IgD-negative memory B cell (primary cell): ENCODE measurements at regions not wholly inside any gene's neighbourhood (a gene's known extent, or its start where the extent isn't known, plus 50 kb on each side); places are given as distances from the start of the nearest gene placed in this dataset.
A peak's percentile ranks its signal among the peaks of the same experiment; 100 is the strongest.

Experiments
- H3K27ac Mint-ChIP-seq, 3 donors: one replicate each; pipeline ENCODE4 v1.8.0; 2020 to 2022; ENCODE audit warnings: mild to moderate bottlenecking in 3 of 3, mixed read lengths in 3 of 3, moderate library complexity in 1 of 3
- H3K27me3 Mint-ChIP-seq: one replicate; pipeline ENCODE4 v1.8.0; 2021; ENCODE audit warnings: mixed read lengths
- H3K36me3 Mint-ChIP-seq: one replicate; pipeline ENCODE4 v1.8.0; 2020; ENCODE audit warnings: mild to moderate bottlenecking, mixed read lengths
- H3K4me1 Mint-ChIP-seq, 3 donors: one replicate each; pipeline ENCODE4 v1.8.0; 2020 to 2022; ENCODE audit warnings: mixed read lengths in 3 of 3, mild to moderate bottlenecking in 1 of 3
- H3K4me3 Mint-ChIP-seq, 4 donors: one replicate each; pipeline ENCODE4 v1.8.0; 2020 to 2022; ENCODE audit warnings: mild to moderate bottlenecking in 4 of 4, mixed read lengths in 4 of 4, moderate library complexity in 3 of 4
- H3K9me3 Mint-ChIP-seq, 3 donors: one replicate each; pipeline ENCODE4 v1.8.0; 2020 to 2021; ENCODE audit warnings: mixed read lengths in 3 of 3, mild to moderate bottlenecking in 1 of 3

DNA sequence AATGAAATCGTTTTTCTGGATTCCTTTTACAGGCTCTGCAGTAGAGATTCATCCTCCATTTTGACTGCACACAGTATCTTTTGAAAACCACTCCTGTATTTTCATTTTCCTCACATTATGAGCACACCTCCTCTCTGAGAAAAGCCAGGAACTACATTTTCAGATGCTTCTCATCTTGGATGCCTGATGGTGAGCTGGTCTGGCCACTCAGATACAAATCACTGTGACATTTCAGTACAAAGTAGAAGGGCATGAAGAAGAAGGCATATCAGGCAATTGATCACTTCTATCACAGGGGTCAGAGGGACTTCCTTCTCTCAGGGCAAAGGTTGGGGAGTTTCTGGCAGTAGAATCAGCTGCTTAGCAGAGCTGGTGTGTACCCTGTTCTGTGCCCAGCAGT lies 192.0 kb upstream of the POM121L12 start:
- Mint-ChIP-seq H3K27ac (no peak overlapping the region), H3K4me3 (peak overlapping the region in 1 of 4 donors; percentile 56), H3K27me3 (no peaks in the 10 kb centered on the region), H3K4me1 (no peaks in the 10 kb centered on the region), H3K36me3 (peaks cover 1% of the 10 kb centered on the region), H3K9me3 (peaks cover 2 to 18% (median 3%) of the 10 kb centered on the region in 3 donors)

DNA sequence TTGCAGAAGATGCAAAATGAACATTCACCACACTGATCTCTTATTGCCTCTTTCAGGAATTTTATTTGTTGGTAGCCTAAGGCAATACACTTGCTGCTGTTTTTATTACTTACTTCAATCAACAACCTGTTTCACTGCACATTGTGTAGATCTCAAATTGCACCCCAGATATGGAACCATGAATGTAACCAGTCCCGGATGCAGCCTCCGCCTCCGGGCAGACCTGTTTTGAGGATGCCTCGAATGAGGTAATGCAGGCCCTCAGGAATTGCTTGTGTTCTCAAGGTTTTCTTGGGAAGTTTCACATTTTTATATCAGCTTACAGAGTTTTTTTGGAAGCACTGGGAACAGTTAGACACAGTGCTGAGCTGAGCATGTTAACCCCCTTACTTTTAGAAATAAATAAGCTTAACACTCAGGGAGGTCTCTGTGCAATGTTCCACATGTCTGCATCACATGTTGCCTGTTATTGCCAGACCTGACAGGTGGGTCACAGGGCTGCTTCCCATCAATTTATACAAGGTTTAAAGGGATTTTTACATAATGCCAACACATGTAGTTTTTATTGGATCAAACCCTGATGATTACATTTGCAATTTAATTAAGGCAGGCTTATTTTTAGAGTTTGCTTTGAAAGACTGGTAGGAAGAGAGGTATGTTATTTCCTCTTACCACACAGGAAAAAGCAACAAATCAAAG lies 193.1 kb upstream of the POM121L12 start:
- Mint-ChIP-seq H3K27me3 (no peaks in the 10 kb centered on the region), H3K4me1 (peaks cover 0 to 2% (median 0%) of the 10 kb centered on the region in 3 donors), H3K4me3 (no peak overlapping the region), H3K36me3 (peaks cover 1% of the 10 kb centered on the region), H3K9me3 (peaks cover 2 to 18% (median 7%) of the 10 kb centered on the region in 3 donors), H3K27ac (no peak overlapping the region)

DNA sequence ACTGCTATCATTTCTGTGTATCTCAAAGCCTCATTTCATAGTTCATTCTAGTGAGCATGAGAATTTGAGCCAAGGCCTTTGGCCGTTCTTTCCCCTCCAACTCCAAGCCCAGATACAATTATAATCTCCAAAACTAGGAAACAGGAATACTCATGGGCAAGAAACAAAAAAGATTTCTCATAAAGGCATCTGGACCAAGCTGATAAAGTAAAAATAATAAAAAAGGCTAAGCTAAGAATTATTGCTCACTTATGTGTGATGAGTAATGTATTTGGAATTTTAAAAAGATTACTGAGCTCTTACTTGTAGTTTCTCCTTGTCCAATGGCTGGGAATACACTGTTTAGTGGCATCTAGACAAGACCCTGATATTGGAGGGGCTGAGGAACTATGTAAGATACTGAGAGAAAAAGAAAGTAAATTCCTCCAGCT lies 196.4 kb upstream of the POM121L12 start:
- no peaks in the 10 kb centered on the region for H3K36me3 Mint-ChIP-seq
- no peaks in the 10 kb centered on the region for H3K27me3 Mint-ChIP-seq
- H3K4me3 Mint-ChIP-seq = peak overlapping the region in 1 of 4 donors; percentile 27
- peaks cover 2 to 19% (median 7%) of the 10 kb centered on the region in 3 donors for H3K9me3 Mint-ChIP-seq
- peaks cover 0 to 2% (median 0%) of the 10 kb centered on the region in 3 donors for H3K4me1 Mint-ChIP-seq
- H3K27ac Mint-ChIP-seq = no peak overlapping the region

DNA sequence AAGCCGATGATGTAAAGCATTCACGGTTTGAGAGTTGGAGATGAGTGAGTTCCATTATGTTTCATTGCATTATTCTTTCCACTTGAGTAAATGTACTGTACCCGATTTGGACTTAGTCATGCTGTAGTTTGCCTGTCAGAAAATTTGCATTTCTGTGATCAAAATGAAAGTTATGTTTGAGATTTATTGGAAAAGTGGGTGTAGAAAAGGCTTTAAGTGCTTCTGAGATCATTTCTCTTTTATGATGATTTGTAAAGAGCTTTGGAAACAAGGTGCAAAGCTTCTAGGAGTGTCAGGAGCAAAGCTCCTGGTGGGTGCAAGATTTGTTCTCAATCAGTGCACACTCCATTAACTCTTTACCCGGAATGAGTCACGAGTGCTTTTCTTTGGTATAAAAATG lies 204.1 kb upstream of the POM121L12 start:
- H3K36me3 Mint-ChIP-seq = no peaks in the 10 kb centered on the region
- no peak overlapping the region for H3K4me3 Mint-ChIP-seq
- H3K9me3 Mint-ChIP-seq = peaks cover 3 to 21% (median 4%) of the 10 kb centered on the region in 3 donors
- H3K27ac Mint-ChIP-seq = no peak overlapping the region
- H3K4me1 Mint-ChIP-seq = no peaks in the 10 kb centered on the region
- H3K27me3 Mint-ChIP-seq = no peaks in the 10 kb centered on the region

DNA sequence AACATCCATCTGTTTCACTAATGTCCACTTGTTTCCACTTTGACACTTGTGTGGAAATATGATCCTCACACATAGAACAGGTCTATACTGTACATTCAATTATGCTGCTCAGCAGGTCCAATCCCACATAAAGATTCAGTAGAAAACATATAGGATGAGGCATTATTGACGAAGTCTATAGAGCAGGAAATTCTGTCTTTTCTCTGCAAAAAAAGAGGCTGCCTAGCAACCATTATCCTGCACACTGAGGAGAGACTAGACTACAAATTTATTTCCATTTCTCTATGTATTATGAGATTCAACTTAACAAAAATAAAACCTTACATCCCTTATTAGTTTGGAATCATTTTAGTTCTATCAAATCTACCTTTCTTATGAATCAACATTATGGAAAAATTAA lies 204.6 kb upstream of the POM121L12 start:
- H3K4me3 Mint-ChIP-seq = no peak overlapping the region
- H3K9me3 Mint-ChIP-seq = peaks cover 3 to 24% (median 4%) of the 10 kb centered on the region in 3 donors
- H3K27me3 Mint-ChIP-seq = no peaks in the 10 kb centered on the region
- H3K4me1 Mint-ChIP-seq = no peaks in the 10 kb centered on the region
- H3K27ac Mint-ChIP-seq = no peak overlapping the region
- H3K36me3 Mint-ChIP-seq = no peaks in the 10 kb centered on the region

DNA sequence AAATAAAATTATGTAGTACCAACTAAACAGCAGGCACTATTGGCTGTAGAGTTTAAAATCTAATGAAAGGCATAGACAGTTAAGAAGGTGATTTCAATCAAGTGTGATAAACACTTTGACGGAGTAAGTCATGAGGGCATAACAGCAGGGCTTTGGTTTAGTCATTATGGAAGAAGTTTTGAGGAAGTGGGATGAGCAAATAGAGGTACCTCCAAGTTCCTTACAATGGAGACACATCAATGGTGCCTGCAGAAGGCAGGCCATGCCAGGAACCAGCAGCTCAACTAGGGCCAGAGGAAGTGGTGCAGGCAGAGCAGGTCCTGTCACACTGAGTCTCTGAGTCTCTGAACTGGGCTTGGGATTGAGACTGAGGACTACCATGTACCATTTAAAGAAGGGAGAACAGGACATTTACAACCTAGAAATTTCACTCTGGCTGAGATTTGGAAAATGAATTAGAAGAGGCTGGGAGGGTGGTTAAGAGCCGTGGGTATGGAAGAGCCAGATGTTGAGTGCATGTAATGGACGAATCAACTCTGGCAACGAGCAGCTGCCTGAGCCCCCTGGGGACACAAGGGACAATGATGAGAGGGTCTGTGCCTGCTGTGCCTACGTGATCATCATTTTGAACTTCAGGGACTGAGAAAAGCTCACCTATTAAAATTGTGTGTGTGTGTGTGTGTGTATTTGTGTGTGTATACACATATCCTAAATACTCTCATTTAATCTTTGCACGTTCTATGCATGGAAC lies 208.7 kb upstream of the POM121L12 start:
- H3K36me3 Mint-ChIP-seq = no peaks in the 10 kb centered on the region
- H3K27ac Mint-ChIP-seq = no peak overlapping the region
- H3K4me3 Mint-ChIP-seq = peak overlapping the region in 1 of 4 donors; percentile 42
- H3K27me3 Mint-ChIP-seq = no peaks in the 10 kb centered on the region
- H3K9me3 Mint-ChIP-seq = peaks cover 8 to 38% (median 9%) of the 10 kb centered on the region in 3 donors
- no peaks in the 10 kb centered on the region for H3K4me1 Mint-ChIP-seq

DNA sequence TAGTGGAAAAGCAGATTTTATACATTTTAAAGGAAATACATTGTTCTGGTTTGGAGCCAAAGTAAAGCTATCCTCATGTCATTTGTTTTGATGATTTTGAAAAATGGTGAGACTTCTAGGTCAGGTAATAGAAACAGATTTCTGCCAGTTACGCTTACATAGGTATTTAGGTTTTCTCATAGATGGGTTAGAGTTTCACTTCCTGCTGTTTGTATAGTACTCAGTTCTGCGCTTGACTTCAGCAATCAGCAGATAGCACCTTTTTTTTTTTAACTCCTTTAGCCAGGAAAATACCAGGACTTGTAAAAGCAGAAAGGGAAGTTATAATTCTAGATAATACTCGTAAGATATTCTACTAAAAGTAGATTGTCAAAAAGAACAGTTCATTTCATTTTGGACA lies 209.8 kb upstream of the POM121L12 start:
- H3K9me3 Mint-ChIP-seq = peaks cover 8 to 38% (median 9%) of the 10 kb centered on the region in 3 donors
- no peaks in the 10 kb centered on the region for H3K4me1 Mint-ChIP-seq
- H3K27me3 Mint-ChIP-seq = no peaks in the 10 kb centered on the region
- H3K36me3 Mint-ChIP-seq = no peaks in the 10 kb centered on the region
- H3K27ac Mint-ChIP-seq = no peak overlapping the region
- H3K4me3 Mint-ChIP-seq = no peak overlapping the region

DNA sequence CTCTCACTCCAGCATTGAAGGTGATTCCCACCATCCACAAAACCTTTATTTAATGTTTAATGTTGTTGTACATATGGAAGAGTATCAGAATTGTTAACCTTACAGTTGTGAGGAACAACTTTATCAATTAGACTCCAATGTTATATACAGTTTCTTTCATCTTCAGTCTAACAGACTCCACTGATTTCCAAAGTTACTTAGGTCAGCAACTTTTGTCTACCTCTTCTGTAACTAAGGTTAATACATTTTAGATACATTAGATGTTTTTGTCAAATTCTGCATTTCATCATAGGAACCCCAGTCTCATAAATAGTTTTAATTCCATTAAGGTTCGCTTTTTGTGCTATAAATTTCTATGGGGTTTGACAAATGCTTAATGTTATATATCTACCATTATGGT lies 223.9 kb upstream of the POM121L12 start:
- peaks cover 2 to 15% (median 10%) of the 10 kb centered on the region in 3 donors for H3K9me3 Mint-ChIP-seq
- H3K4me1 Mint-ChIP-seq = no peaks in the 10 kb centered on the region
- no peaks in the 10 kb centered on the region for H3K27me3 Mint-ChIP-seq
- H3K27ac Mint-ChIP-seq = no peak overlapping the region
- H3K36me3 Mint-ChIP-seq = no peaks in the 10 kb centered on the region
- H3K4me3 Mint-ChIP-seq = no peak overlapping the region

DNA sequence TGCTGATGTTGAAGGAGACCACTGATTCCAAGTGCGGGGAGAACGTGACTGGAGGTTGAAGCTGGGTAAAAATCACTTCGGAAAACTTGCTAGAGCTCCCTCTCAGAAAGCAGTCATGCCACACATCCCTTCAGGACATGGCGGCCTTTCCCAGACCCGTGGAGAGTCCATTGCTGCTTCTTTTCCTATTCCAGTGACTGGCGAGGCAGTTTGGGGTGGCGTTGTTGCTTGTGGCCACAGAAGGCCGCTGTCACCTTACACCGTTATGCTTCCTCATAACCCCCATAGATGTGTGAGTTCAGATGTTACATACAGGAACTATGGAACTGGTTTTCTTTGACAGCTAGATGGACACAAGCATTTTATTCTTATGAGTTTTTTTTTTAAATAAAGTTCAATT lies 235.6 kb upstream of the POM121L12 start:
- Mint-ChIP-seq H3K4me1 (no peaks in the 10 kb centered on the region), H3K27ac (no peak overlapping the region), H3K36me3 (no peaks in the 10 kb centered on the region), H3K9me3 (peaks cover 3 to 18% (median 12%) of the 10 kb centered on the region in 3 donors), H3K4me3 (no peak overlapping the region), H3K27me3 (no peaks in the 10 kb centered on the region)

DNA sequence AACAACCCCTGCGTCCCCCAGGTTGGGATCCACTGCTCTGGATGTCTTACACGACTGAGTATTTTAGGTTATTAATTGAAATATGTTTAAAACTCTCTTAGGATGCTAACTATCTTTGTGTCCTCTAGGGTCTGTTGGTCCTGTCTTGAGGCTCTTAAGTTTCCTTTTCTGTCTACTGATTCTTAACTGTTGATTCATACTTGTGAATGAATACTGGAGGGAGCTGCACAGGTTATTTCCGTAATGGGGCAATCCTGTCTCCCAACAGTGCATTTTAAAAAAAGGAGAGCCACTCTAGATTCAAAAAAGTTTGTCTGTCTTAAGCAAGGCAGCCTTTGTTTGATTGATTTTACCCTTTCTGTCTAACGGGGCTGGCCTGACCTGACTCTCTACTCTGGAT lies 237.6 kb upstream of the POM121L12 start:
- no peak overlapping the region for H3K4me3 Mint-ChIP-seq
- no peaks in the 10 kb centered on the region for H3K36me3 Mint-ChIP-seq
- no peak overlapping the region for H3K27ac Mint-ChIP-seq
- H3K27me3 Mint-ChIP-seq = no peaks in the 10 kb centered on the region
- no peaks in the 10 kb centered on the region for H3K4me1 Mint-ChIP-seq
- peaks cover 4 to 13% (median 12%) of the 10 kb centered on the region in 3 donors for H3K9me3 Mint-ChIP-seq

DNA sequence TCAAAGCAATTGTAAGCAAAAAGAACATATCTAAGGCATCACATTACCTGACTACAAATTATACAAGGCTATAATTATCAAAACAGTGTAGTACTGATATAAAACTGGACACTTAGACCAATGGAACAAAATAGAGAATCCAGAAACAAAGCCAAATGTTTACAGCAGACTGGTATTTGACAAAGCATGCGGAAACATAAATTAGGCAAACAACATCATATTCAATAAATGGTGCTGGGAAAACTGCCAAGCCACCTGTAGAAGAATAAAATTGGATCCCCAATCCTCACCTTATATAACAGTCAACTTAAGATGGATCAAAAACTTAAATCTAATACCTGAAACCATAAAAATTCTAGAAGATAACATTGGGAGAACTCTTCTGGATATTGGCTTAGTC lies 240.8 kb upstream of the POM121L12 start:
- Mint-ChIP-seq H3K27me3 (no peaks in the 10 kb centered on the region), H3K27ac (no peak overlapping the region), H3K9me3 (peaks cover 3 to 9% (median 4%) of the 10 kb centered on the region in 3 donors), H3K4me1 (no peaks in the 10 kb centered on the region), H3K36me3 (no peaks in the 10 kb centered on the region), H3K4me3 (no peak overlapping the region)

DNA sequence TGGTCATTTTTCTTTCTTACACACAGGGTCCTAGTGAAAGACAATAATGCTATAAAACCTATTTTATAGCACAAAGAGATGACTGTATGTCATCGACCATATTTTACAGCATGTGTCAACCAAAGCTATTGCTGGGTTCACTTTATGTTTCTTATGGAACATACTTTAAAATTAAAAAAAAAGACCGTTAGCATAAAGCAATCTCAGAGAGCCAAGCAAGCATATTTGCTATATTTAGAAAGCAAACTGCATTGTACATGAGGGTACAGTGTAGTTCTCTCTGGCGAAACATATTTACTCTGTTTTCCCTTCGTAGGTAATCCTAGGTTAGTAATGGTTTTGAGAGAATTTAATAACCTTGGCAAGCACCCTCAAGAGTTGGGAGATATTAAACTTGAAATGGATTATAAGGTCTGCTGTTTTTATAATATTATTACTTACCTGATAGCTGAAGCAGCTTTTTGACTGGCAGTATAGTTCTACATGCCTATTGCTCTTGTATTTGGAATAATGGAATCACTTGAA lies 244.2 kb upstream of the POM121L12 start:
- Mint-ChIP-seq H3K4me1 (no peaks in the 10 kb centered on the region), H3K9me3 (peaks cover 0 to 5% (median 3%) of the 10 kb centered on the region in 3 donors), H3K27me3 (no peaks in the 10 kb centered on the region), H3K36me3 (no peaks in the 10 kb centered on the region), H3K27ac (no peak overlapping the region), H3K4me3 (no peak overlapping the region)

DNA sequence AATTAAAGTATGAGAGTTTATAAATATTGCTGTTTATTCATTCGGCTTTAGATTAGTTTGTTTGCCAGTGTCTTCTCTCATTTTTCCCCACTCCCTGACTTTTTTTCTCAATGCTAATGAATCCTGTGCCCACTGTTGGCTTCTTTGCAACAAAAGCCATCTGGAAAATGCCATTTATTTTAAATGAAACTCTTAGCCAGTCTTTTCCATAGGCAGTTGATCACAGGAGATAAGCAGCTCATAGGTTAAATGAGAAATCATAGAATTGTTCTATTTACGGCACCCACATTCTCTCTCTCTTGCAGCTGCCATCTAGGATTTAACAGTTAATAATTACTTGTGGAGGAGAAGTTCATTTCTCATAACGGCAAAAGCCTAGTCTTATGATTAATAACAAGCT lies 249.3 kb upstream of the POM121L12 start:
- H3K36me3 Mint-ChIP-seq = no peaks in the 10 kb centered on the region
- H3K27me3 Mint-ChIP-seq = no peaks in the 10 kb centered on the region

DNA sequence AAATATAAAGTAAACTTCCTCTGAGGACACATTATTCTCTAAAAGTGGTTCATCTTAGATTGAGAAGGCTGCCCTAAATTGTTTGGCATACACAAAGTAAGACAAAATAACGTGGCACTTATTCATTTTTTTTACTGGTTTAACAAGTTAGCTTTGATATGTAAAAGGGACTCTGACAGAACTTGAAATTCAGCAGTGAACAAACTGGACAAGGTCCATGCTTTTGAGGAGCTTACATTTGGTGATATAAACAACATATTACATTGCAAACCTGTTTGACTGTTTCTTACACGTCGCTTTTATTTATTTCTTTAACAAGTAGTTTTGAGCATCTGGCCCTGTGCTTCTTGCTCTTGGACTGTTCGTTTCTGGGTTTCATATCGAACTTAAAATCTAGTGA lies 253.1 kb upstream of the POM121L12 start:
- Mint-ChIP-seq H3K4me1 (no peaks in the 10 kb centered on the region), H3K36me3 (no peaks in the 10 kb centered on the region), H3K27ac (no peak overlapping the region), H3K4me3 (no peak overlapping the region), H3K9me3 (peaks cover 6 to 12% (median 7%) of the 10 kb centered on the region in 3 donors), H3K27me3 (no peaks in the 10 kb centered on the region)

More for the DNA sequence above, 249.3 kb upstream of the POM121L12 start:
- Mint-ChIP-seq H3K9me3 (peaks cover 2 to 12% (median 5%) of the 10 kb centered on the region in 3 donors), H3K4me3 (no peak overlapping the region), H3K27ac (no peak overlapping the region), H3K4me1 (no peaks in the 10 kb centered on the region)

DNA sequence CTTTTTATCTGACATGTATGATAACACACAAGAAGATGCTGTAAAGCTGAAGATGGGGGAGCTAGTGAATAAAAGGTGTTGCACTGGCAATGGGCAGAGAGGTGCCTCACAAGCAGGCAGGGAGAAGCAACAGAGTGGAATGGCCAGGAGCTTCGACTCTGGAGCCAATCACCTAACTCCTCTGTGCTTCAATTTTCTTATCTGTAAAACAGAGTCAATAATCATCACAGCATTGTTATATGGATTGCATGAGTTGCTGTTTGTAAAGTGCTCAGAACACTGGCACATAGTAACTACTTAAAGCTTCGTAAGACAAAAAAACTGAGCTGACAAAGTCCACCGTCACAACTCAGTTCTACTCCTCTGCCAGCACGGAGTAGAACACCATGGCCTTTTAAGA lies 254.2 kb upstream of the POM121L12 start:
- Mint-ChIP-seq H3K27ac (no peak overlapping the region), H3K4me1 (no peaks in the 10 kb centered on the region), H3K27me3 (no peaks in the 10 kb centered on the region), H3K9me3 (peaks cover 6 to 12% (median 7%) of the 10 kb centered on the region in 3 donors), H3K36me3 (no peaks in the 10 kb centered on the region), H3K4me3 (no peak overlapping the region)
